GM12875 (cell line): ENCODE measurements at regions not wholly inside any gene's neighbourhood (a gene's known extent, or its start where the extent isn't known, plus 50 kb on each side); places are given as distances from the start of the nearest gene placed in this dataset.

ENCODE experiments used
- H3K4me3 ChIP-seq: one replicate; pipeline ENCODE4 v1.5.1; 2011; ENCODE audit warnings: low read depth, low read length, control low read depth
- TF ChIP-seq, protein P1 (sequence below): IDR thresholded peaks from 2 replicates; pipeline ENCODE4 v1.5.1; 2011; ENCODE audit warnings: low read depth, mild to moderate bottlenecking, control low read depth, inconsistent platforms, low read length, moderate library complexity, borderline replicate concordance; ENCODE audit not compliant: insufficient read depth

DNA sequence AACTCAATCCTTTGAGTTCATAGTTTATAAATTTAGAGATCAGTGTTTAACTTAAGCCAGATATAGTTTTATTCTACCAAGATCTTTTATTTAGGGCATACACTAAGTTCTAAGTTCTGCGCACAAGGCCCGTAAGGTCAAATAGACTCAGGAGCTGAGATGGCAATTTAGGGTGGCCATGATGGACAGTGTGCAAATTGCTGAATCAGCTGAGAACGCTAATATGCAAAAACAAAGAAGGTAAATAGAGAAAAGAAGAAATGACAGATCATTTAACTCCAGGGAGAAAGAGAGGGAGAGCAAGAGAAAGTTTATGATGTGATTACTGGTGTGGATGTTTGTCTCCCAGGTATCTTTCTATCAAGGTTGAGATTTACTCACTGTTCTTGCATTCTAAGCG lies 678.5 kb downstream of the OTOL1 start:
- no peak overlapping the region for H3K4me3 ChIP-seq
- TF ChIP-seq, protein P1, sequence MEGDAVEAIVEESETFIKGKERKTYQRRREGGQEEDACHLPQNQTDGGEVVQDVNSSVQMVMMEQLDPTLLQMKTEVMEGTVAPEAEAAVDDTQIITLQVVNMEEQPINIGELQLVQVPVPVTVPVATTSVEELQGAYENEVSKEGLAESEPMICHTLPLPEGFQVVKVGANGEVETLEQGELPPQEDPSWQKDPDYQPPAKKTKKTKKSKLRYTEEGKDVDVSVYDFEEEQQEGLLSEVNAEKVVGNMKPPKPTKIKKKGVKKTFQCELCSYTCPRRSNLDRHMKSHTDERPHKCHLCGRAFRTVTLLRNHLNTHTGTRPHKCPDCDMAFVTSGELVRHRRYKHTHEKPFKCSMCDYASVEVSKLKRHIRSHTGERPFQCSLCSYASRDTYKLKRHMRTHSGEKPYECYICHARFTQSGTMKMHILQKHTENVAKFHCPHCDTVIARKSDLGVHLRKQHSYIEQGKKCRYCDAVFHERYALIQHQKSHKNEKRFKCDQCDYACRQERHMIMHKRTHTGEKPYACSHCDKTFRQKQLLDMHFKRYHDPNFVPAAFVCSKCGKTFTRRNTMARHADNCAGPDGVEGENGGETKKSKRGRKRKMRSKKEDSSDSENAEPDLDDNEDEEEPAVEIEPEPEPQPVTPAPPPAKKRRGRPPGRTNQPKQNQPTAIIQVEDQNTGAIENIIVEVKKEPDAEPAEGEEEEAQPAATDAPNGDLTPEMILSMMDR = no peak

DNA sequence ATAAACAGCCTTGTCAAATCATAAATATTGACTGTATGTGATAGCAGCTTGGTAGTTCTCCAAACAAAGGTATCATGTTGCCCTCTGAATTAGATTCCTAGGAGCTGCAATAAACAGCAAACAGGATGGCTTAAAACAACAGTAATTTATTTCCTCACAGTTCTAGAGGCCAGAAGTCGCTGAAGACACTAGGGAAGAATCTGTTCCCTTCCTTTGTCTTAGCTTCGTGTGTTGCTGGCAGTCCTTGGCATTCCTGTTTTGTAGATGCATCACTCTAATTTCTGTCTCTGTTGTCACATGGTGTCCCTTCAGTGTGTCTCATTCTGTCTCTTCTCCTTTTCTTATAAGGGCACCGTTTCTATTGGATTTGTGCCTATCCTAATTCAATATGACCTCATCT lies 679.3 kb downstream of the OTOL1 start:
- TF ChIP-seq, protein P1 = no peak
- no peak overlapping the region for H3K4me3 ChIP-seq

DNA sequence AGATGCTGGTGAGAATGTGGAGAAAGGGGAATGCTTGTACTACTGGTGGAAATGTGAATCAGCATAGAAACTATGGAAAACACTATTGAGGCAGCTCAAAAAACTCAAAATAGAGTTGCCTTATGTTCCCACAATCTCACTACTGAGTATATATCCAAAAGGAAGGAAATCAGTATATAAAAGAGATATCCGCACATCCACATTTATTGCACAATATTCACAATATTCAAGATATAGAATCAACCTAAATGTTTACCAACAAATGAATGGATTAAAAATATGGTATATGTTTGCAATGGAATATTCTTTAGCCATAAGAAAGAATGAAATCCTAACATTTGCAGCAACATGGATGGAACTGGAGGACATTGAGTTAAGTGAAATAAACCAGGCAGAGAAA lies 686.8 kb downstream of the OTOL1 start:
- no peak overlapping the region for H3K4me3 ChIP-seq
- TF ChIP-seq, protein P1 = no peak

DNA sequence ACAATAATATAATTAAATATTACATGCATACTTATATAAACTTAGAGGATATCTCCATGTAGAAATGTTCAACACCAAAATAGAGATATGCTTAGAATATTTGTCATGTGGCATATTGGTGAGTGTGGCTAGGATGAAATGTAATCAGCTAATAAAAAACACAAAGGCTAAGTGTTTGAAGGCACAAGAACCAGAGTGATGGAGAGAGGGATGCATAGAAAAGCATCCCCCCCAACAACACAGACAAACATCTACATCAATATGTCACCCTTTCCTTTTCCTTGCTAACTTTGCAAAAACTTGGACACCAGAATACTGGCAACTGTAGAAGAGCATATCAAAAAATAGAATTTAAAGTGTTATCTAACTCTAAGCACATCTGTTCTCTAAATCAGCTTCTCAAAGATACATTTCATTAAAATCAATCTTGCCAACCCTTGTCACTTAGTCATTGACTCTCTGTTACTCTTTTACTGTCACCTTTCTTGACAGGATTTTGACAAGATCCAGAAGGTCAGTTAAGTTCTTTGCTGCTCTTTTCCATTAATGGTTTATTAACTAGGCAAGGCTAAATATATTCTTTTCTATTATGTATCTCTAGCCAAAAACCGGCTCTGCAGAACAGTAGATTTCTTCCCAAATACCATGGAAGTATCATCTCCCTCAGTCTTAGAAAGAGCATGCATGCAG lies 695.9 kb downstream of the OTOL1 start:
- H3K4me3 ChIP-seq = no peak overlapping the region
- TF ChIP-seq, protein P1 = no peak

- no peak overlapping the region for H3K4me3 ChIP-seq
- TF ChIP-seq, protein P1 = no peak
Measured at GRCh38 chr3:162193148-162194095, 696.8 kb downstream of the OTOL1 start.

- TF ChIP-seq, protein P1 = no peak
- no peak overlapping the region for H3K4me3 ChIP-seq
Measured at GRCh38 chr3:162195147-162195546, 698.5 kb downstream of the OTOL1 start.
